OCI-LY1 (cell line): ENCODE measurements at regions not wholly inside any gene's neighbourhood (a gene's known extent, or its start where the extent isn't known, plus 50 kb on each side); places are given as distances from the start of the nearest gene placed in this dataset.

Experiments used
- H2AFZ ChIP-seq: fragments of 200-600 bp; sonication (generic), shearing (Covaris generic); 2 replicates; pipeline ENCODE4 v1.6.0; 2014; ENCODE audit warnings: antibody characterized with exemption, mild to moderate bottlenecking, low read length
- H3F3A ChIP-seq: fragments of 200-600 bp; sonication (generic), shearing (Covaris generic); 2 replicates; pipeline ENCODE4 v1.6.0; 2014; ENCODE audit warnings: mild to moderate bottlenecking, antibody characterized with exemption, low read length, moderate library complexity; ENCODE audit not compliant: insufficient read depth
- H3K27ac ChIP-seq: fragments of 200-600 bp; sonication (generic); 2 replicates; pipeline ENCODE4 v1.5.1; 2014; ENCODE audit warnings: low read length, mixed run types, mild to moderate bottlenecking, low read depth; ENCODE audit not compliant: poor library complexity, severe bottlenecking
- H3K27me3 ChIP-seq: fragments of 200-600 bp; sonication (generic); 2 replicates; pipeline ENCODE4 v1.6.0; 2014; ENCODE audit warnings: antibody characterized with exemption, mild to moderate bottlenecking, low read length, moderate library complexity; ENCODE audit not compliant: insufficient read depth
- H3K36me3 ChIP-seq: fragments of 200-600 bp; sonication (generic); 2 replicates; pipeline ENCODE4 v1.6.1; 2014; ENCODE audit warnings: mild to moderate bottlenecking, antibody characterized with exemption, low read length, moderate library complexity, mixed read lengths; ENCODE audit not compliant: insufficient read depth
- H3K4me1 ChIP-seq: fragments of 200-600 bp; sonication (generic); 2 replicates; pipeline ENCODE4 v1.5.1; 2014; ENCODE audit warnings: mild to moderate bottlenecking, low read length, moderate library complexity; ENCODE audit not compliant: insufficient read depth, severe bottlenecking
- H3K4me2 ChIP-seq: fragments of 200-600 bp; sonication (generic), shearing (Covaris generic); 2 replicates; pipeline ENCODE4 v1.6.1; 2014; ENCODE audit warnings: low read length
- H3K4me3 ChIP-seq: fragments of 200-600 bp; sonication (generic); 2 replicates; pipeline ENCODE4 v1.5.1; 2014; ENCODE audit warnings: low read length, low read depth, mild to moderate bottlenecking, mixed read lengths; ENCODE audit not compliant: poor library complexity, severe bottlenecking
- H3K79me2 ChIP-seq: fragments of 200-600 bp; shearing (Covaris generic); 2 replicates; pipeline ENCODE4 v1.6.1; 2016; ENCODE audit warnings: mixed run types, low read length, mixed read lengths; ENCODE audit not compliant: insufficient read depth
- H3K9ac ChIP-seq: fragments of 200-600 bp; sonication (generic), shearing (Covaris generic); 2 replicates; pipeline ENCODE4 v1.6.1; 2014; ENCODE audit warnings: mild to moderate bottlenecking, low read length, mixed read lengths
- H3K9me2 ChIP-seq: fragments of 200-600 bp; sonication (generic), shearing (Covaris generic); 2 replicates; pipeline ENCODE4 v1.6.1; 2014; ENCODE audit warnings: low read depth, mild to moderate bottlenecking, low read length, mixed read lengths
- H3K9me3 ChIP-seq: fragments of 200-600 bp; shearing (Covaris generic); 2 replicates; pipeline ENCODE4 v1.6.1; 2014; ENCODE audit warnings: low read length, mixed read lengths
- H4K20me1 ChIP-seq: fragments of 200-600 bp; sonication (generic), shearing (Covaris generic); 2 replicates; pipeline ENCODE4 v1.6.0; 2016; ENCODE audit warnings: mild to moderate bottlenecking, low read length; ENCODE audit not compliant: insufficient read depth
- EZH2 ChIP-seq: fragments of 200-600 bp; sonication (generic), shearing (Covaris generic); IDR thresholded peaks from 2 replicates; pipeline ENCODE4 v1.8.0; 2017; ENCODE audit warnings: borderline replicate concordance, mixed run types, mild to moderate bottlenecking, antibody characterized with exemption, low read length, moderate library complexity, mixed read lengths
- TF ChIP-seq, protein P1 (sequence below): fragments of 200-600 bp; sonication (generic), shearing (Covaris generic); IDR thresholded peaks from 2 replicates; pipeline ENCODE4 v1.5.1; 2017; ENCODE audit warnings: mild to moderate bottlenecking, antibody characterized with exemption, low read length, moderate library complexity, mixed read lengths

GRCh38 chr4:156414406-156414805 lies 460.7 kb upstream of the CTSO start:
- no peak for TF ChIP-seq EZH2
- TF ChIP-seq, protein P1, sequence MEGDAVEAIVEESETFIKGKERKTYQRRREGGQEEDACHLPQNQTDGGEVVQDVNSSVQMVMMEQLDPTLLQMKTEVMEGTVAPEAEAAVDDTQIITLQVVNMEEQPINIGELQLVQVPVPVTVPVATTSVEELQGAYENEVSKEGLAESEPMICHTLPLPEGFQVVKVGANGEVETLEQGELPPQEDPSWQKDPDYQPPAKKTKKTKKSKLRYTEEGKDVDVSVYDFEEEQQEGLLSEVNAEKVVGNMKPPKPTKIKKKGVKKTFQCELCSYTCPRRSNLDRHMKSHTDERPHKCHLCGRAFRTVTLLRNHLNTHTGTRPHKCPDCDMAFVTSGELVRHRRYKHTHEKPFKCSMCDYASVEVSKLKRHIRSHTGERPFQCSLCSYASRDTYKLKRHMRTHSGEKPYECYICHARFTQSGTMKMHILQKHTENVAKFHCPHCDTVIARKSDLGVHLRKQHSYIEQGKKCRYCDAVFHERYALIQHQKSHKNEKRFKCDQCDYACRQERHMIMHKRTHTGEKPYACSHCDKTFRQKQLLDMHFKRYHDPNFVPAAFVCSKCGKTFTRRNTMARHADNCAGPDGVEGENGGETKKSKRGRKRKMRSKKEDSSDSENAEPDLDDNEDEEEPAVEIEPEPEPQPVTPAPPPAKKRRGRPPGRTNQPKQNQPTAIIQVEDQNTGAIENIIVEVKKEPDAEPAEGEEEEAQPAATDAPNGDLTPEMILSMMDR, result no peak
- Histone ChIP-seq H3K36me3 (no peaks in the 10 kb centered on the region), H4K20me1 (no peaks in the 10 kb centered on the region), H2AFZ (no peak overlapping the region), H3K27me3 (no peaks in the 10 kb centered on the region), H3K9ac (no peak overlapping the region), H3K9me2 (no peaks in the 10 kb centered on the region), H3K9me3 (no peaks in the 10 kb centered on the region), H3F3A (no peaks in the 10 kb centered on the region), H3K4me3 (no peak overlapping the region), H3K79me2 (no peaks in the 10 kb centered on the region), H3K4me2 (no peak overlapping the region), H3K27ac (no peak overlapping the region), H3K4me1 (no peaks in the 10 kb centered on the region)

- no peaks in the 10 kb centered on the region for H4K20me1 ChIP-seq
- no peak overlapping the region for H3K4me3 ChIP-seq
- TF ChIP-seq, protein P1, result no peak
- no peak for TF ChIP-seq EZH2
- no peak overlapping the region for H3K27ac ChIP-seq
- no peak overlapping the region for H3K4me2 ChIP-seq
- no peaks in the 10 kb centered on the region for H3K27me3 ChIP-seq
- no peaks in the 10 kb centered on the region for H3K9me3 ChIP-seq
- no peaks in the 10 kb centered on the region for H3K4me1 ChIP-seq
- H3F3A ChIP-seq, result no peaks in the 10 kb centered on the region
- no peaks in the 10 kb centered on the region for H3K36me3 ChIP-seq
- H3K9me2 ChIP-seq, result no peaks in the 10 kb centered on the region
- no peak overlapping the region for H3K9ac ChIP-seq
- H3K79me2 ChIP-seq, result no peaks in the 10 kb centered on the region
- H2AFZ ChIP-seq, result no peak overlapping the region
Observed at GRCh38 chr4:156413239-156414135, 459.8 kb upstream of the CTSO start.

- H3K9ac ChIP-seq, result no peak overlapping the region
- H3K36me3 ChIP-seq, result no peaks in the 10 kb centered on the region
- H3K4me2 ChIP-seq, result no peak overlapping the region
- no peaks in the 10 kb centered on the region for H4K20me1 ChIP-seq
- H3K9me3 ChIP-seq, result no peaks in the 10 kb centered on the region
- no peak overlapping the region for H3K27ac ChIP-seq
- no peaks in the 10 kb centered on the region for H3K27me3 ChIP-seq
- no peak overlapping the region for H2AFZ ChIP-seq
- H3K79me2 ChIP-seq, result no peaks in the 10 kb centered on the region
- TF ChIP-seq, protein P1, result no peak
- no peak for TF ChIP-seq EZH2
- no peaks in the 10 kb centered on the region for H3F3A ChIP-seq
- no peaks in the 10 kb centered on the region for H3K9me2 ChIP-seq
- H3K4me3 ChIP-seq, result no peak overlapping the region
- H3K4me1 ChIP-seq, result no peaks in the 10 kb centered on the region
Observed at GRCh38 chr4:156411531-156411930, 457.9 kb upstream of the CTSO start.
